HL-60 (cell line): ENCODE measurements at regions not wholly inside any gene's neighbourhood (a gene's known extent, or its start where the extent isn't known, plus 50 kb on each side); places are given as distances from the start of the nearest gene placed in this dataset.

Experiments
- DNase-seq, 2 experiments: peaks; one replicate each; pipeline ENCODE4 v3.0.0-alpha.2; 2010 to 2020; ENCODE audit warnings: low read depth in 1 of 2, low spot score in 1 of 2
- H3K27ac ChIP-seq: fragments of 250-450 bp; sonication (Bioruptor Pico); replicated peaks from 2 replicates; pipeline ENCODE4 v1.5.1; 2020; ENCODE audit warnings: mild to moderate bottlenecking, moderate library complexity
- H3K27me3 ChIP-seq: fragments of 250-450 bp; sonication (Bioruptor Pico); 2 replicates; pipeline ENCODE4 v1.5.1; 2021; ENCODE audit warnings: mild to moderate bottlenecking, moderate library complexity; ENCODE audit not compliant: insufficient read depth, poor library complexity, severe bottlenecking
- H3K4me3 ChIP-seq: replicated peaks from 2 replicates; pipeline ENCODE4 v1.5.1; 2011; ENCODE audit warnings: mild to moderate bottlenecking, control low read depth, low read length; ENCODE audit not compliant: insufficient read depth
- GABPA ChIP-seq: IDR thresholded peaks from 2 replicates; pipeline ENCODE4 v1.6.1; 2012; ENCODE audit warnings: low read depth
- POLR2AphosphoS5 ChIP-seq: IDR thresholded peaks from 2 replicates; pipeline ENCODE4 v1.6.1; 2012; ENCODE audit warnings: low read depth
- SPI1 ChIP-seq: IDR thresholded peaks from 2 replicates; pipeline ENCODE4 v1.6.1; 2012; ENCODE audit warnings: low read depth, mild to moderate bottlenecking, borderline replicate concordance
- TF ChIP-seq, protein P1 (sequence below): IDR thresholded peaks from 2 replicates; pipeline ENCODE4 v1.6.1; 2012; ENCODE audit warnings: low read depth; ENCODE audit not compliant: insufficient replicate concordance
- TF ChIP-seq, protein P2 (sequence below): IDR thresholded peaks from one replicate; pipeline ENCODE4 v1.5.1; 2011; ENCODE audit warnings: low read length, control low read depth, inconsistent platforms; ENCODE audit not compliant: insufficient read depth

DNA sequence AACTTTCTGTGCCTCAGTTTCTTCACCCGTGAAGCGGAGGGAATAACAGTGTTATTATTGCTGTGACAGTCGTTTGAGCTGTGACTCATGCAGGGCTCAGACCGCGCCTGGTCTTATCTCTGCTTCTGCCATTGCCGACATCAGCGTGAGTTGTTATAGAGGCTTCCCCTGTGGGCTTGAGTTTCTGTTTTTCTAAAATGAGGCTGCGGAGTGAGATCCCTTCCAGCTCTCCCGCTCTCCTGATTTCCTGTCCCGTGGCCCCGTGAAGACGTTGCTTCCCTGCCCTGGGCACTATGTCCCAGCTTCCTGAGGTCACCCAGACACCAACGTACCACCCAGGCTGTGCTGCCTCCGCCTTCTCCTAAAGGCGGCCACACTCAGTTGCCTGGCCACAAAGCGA, 278.5 kb downstream of the BMP7 start:
- H3K27me3 ChIP-seq: no peaks in the 10 kb centered on the region
- TF ChIP-seq POLR2AphosphoS5 (no peak), GABPA (no peak), SPI1 (no peak)
- TF ChIP-seq, protein P1, sequence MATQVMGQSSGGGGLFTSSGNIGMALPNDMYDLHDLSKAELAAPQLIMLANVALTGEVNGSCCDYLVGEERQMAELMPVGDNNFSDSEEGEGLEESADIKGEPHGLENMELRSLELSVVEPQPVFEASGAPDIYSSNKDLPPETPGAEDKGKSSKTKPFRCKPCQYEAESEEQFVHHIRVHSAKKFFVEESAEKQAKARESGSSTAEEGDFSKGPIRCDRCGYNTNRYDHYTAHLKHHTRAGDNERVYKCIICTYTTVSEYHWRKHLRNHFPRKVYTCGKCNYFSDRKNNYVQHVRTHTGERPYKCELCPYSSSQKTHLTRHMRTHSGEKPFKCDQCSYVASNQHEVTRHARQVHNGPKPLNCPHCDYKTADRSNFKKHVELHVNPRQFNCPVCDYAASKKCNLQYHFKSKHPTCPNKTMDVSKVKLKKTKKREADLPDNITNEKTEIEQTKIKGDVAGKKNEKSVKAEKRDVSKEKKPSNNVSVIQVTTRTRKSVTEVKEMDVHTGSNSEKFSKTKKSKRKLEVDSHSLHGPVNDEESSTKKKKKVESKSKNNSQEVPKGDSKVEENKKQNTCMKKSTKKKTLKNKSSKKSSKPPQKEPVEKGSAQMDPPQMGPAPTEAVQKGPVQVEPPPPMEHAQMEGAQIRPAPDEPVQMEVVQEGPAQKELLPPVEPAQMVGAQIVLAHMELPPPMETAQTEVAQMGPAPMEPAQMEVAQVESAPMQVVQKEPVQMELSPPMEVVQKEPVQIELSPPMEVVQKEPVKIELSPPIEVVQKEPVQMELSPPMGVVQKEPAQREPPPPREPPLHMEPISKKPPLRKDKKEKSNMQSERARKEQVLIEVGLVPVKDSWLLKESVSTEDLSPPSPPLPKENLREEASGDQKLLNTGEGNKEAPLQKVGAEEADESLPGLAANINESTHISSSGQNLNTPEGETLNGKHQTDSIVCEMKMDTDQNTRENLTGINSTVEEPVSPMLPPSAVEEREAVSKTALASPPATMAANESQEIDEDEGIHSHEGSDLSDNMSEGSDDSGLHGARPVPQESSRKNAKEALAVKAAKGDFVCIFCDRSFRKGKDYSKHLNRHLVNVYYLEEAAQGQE: no peak
- TF ChIP-seq, protein P2, sequence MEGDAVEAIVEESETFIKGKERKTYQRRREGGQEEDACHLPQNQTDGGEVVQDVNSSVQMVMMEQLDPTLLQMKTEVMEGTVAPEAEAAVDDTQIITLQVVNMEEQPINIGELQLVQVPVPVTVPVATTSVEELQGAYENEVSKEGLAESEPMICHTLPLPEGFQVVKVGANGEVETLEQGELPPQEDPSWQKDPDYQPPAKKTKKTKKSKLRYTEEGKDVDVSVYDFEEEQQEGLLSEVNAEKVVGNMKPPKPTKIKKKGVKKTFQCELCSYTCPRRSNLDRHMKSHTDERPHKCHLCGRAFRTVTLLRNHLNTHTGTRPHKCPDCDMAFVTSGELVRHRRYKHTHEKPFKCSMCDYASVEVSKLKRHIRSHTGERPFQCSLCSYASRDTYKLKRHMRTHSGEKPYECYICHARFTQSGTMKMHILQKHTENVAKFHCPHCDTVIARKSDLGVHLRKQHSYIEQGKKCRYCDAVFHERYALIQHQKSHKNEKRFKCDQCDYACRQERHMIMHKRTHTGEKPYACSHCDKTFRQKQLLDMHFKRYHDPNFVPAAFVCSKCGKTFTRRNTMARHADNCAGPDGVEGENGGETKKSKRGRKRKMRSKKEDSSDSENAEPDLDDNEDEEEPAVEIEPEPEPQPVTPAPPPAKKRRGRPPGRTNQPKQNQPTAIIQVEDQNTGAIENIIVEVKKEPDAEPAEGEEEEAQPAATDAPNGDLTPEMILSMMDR: no peak
- H3K4me3 ChIP-seq: no peak overlapping the region
- no peak for DNase-seq
- no peak overlapping the region for H3K27ac ChIP-seq

DNA sequence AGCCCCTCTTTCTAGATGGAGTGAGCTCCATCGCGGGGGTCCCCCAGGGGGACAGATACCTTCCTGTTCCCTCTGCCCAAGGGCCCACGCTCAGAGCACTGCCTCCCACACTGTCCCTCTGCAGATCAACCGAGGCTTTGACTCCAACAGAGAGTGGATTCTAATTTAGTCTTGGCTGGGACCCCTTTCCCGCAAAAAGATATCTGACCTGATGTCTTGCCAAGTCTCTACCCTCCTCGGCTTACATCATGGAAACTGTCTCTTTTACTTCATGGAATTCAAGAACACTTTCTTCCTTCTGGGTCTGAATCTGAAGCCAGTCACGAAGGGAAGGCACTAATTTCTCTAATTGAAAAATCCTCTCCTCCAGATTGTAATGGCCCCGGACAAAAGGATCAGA, 278.0 kb downstream of the BMP7 start:
- Histone ChIP-seq H3K4me3 (no peak overlapping the region), H3K27ac (no peak overlapping the region), H3K27me3 (no peaks in the 10 kb centered on the region)
- DNase-seq: no peak
- TF ChIP-seq GABPA (no peak), POLR2AphosphoS5 (no peak), SPI1 (no peak)
- TF ChIP-seq, protein P1: no peak
- TF ChIP-seq, protein P2: no peak

DNA sequence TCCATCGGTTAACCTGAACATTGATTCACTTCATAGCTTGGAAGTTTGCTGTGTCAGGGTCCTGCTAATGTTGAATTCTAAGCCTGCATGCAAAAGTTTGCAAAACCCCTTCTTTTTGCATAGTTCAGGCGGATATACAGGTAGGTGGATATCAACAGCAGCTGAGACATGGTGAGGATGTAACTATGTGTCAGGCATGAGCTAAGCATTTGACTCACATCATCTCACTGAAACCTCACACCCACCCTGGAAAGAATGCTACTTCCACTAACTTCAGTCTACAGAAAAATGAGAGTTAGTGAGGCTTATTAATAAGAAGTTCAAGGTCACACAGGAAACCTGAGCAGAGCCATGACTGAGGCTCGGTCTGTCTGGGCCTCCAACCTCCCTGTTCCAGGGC, 276.9 kb downstream of the BMP7 start:
- H3K4me3 ChIP-seq: no peak overlapping the region
- H3K27me3 ChIP-seq: no peaks in the 10 kb centered on the region
- no peak for TF ChIP-seq GABPA
- TF ChIP-seq SPI1: no peak
- TF ChIP-seq, protein P1: no peak
- TF ChIP-seq, protein P2: no peak
- TF ChIP-seq POLR2AphosphoS5: no peak
- H3K27ac ChIP-seq: no peak overlapping the region
- DNase-seq: no peak
